ENCODE measurements at regions not wholly inside any gene's neighbourhood (a gene's known extent, or its start where the extent isn't known, plus 50 kb on each side); places are given as distances from the start of the nearest gene placed in this dataset.
"Not testable (repeated sequence)": the region's sequence is repeated elsewhere in the genome, so short reads cannot be mapped to it uniquely, and the experiment has no call there.

DNA sequence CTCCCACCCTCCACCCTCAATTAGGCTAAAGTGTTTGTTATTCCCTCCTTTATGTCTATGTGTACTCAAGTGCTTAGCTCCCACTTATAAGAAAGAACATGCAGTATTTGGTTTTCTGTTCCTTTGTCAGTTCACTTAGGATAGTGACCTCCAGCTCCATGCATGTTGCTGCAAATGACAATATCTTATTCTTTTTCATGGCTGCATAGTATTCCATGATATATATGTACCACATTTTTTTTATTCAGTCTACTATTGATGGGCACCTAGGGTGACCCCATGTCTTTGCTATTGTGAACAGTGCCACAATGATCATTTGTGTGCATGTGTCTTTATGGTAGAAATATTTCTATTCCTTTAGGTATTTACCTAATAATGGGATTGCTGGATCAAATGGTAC, 114.3 kb downstream of the DLEU7 start:
- no peak for DNase-seq

DNA sequence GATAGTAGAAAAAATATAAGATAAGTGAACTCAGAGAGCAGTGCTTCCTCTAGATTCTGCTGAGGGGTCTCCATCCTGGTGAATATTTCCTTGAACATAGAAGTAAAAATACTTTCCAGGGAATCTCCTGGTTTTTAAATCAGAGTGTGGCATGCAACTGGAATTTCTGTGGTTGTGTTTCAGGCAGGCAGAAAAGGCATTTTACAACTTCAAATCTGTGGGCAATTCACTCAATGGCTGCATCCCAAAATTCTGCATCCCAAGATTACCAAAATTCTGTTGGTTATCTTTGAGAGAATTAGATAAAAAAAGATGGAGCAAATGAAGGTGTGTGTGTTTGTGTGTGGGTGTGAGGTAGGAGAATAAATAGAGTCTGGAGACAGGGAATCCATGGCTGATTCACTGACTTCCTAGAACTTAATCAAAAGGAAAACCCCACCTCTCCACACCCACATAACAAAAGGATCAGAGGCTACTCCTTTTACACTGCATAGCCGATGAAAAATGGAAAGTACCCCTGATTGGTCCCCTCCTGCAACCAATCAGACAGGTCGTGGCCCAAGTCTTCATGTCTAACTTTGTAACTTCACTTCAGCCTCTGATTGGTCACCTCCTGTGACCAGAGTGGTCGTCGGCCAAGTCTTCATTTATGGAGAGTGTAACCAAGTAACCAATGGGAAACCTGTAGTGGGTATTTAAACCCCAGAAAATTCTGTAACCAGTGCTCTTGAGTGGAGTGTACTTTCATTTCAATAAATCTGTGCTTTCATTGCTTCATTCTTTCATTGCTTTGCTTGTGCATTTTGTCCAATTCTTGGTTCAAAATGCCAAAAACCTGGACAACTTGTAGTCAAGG, 112.8 kb downstream of the DLEU7 start:
- DNase-seq = no peak

DNA sequence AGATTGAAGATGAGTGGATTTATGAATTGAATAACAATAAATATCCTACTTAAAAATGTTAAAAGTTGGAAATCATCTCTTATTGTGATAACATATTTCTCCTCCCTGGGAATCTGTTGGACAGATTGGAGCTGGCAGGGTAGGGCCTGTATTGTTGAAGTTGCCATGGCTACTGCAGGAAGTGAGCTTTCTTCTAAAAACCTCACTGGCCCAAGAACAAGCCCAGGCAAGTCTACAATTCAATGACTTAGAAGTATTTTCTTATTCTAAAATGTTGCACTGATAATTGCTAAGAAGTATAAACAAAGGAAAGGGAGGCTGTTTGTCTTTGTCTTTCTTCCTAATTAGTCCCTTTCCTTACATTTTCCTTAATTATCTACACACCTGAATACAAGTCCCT, 112.1 kb downstream of the DLEU7 start:
- DNase-seq = no peak

DNA sequence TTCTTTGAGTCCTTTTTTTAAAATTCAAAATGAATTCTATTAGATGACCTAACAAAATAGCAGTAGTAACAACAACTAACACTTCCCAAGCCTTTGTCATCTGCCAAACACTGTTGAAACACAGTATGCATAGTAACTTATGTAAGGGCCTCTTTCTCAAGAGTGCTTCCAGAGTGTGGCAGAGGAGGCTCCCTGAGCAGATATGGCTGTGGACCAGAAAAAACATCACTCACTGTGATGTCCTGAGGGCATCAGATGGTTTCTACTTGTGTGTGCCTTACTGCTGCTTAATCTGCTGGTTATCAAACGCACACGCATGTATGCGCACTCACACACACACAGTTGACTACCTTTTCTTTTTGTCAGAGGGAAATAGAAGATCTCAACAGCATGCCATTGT, 110.8 kb downstream of the DLEU7 start:
- DNase-seq = no peak

DNA sequence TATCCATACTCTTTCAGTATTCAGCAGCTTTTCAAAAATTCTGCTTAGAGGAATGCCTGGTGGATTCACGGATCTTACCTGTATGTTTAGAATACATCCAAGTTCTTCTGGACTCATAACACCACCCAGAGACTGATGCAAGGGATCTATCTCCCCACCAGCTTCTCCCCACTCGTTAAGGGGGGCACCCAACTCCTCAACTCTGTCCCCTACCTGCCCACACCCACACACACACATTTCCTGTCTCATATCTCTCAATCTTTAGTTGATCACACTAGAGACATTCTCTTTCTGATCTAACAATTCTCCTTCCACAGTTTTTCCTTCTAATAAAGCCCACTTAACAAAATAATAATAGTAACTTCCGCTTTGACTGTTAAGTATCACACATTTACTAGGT, 110.1 kb downstream of the DLEU7 start:
- no peak for DNase-seq

DNA sequence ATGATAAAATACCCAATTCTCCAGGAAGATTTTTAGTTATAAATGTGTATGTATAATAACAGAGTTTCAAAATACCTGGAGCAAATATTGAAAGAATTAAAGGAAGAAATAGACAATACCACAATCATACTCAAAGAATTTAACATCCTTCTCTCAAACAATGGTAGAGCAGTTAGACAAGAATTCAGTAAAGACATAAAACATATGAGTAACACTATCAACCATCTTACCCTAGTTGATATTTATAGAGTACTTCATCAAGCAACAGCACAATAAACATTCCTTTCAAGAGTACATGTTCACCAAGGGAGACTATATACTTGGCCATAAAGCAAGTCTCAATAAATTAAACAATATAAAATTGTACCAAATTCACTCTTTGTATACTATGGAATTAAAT, 108.4 kb downstream of the DLEU7 start:
- DNase-seq = no peak

DNA sequence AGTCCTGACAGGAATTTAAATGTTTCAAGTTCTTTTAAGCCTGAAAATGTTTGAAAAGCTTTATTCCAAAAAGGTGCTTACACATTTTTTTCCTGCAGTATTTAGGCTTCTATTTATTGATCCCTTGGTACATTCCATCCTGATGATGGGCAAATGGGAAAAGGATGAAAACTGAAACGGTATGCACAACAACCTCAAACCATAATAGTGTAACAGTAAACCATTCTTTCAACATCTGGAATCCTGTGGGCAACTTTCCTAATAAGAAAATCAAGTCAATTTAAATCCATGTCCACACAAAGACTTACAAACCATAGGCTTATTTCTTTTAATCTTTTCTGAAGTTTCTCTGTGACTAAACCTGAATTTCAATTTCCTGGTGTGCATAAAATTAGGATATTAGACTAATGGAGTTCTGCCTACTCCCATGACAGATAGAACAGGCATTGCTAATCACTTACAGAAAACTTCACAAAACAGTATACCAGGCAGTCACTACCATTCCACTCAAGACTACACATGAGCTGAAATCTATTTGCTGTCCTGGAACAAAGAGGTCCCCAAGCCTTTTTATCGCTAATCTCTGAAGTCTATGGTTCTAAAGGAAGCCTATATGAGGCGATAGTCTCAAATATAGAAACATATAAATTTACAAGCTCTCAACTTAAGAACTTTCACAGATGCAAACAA, 103.3 kb downstream of the DLEU7 start:
- no peak for DNase-seq

DNA sequence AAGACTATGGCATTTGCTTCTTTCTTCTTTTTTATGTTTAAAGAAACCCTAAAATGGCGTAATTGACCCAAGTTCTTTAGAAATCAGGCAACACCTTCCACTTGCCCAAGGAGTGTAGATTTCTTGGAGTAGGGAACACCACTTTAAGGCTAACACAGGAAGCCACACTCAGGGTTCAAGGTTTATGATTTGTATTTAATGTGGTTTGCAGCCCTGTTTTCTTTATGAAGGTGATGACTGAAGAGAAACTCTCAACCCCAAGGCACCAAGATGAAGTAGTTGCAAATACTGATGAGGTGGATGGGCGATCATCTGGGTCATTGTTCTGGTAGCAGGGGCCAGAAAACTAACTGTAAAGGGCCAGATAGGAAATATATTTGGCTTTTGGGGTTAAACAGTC, 101.1 kb downstream of the DLEU7 start:
- no peak for DNase-seq

DNA sequence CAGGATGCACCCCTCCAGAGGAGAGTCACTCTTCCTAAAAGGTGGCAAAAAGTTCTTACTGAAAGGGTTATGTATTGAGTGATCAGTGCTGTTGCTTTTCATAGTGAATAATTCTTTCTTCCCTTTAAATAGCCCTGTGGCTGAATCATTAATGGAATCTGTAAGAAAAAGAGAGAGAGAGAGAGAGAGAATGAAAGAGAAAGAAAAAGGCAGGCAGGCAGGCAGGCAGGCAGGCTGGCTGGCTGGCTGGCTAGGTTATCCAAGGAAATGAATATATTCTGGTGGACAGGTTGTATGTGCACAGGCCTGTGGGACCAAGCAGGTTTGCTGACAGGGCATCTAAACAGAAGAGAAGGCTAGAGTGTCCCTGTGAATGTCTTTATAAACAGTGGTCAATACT, 100.5 kb downstream of the DLEU7 start:
- DNase-seq = no peak

DNA sequence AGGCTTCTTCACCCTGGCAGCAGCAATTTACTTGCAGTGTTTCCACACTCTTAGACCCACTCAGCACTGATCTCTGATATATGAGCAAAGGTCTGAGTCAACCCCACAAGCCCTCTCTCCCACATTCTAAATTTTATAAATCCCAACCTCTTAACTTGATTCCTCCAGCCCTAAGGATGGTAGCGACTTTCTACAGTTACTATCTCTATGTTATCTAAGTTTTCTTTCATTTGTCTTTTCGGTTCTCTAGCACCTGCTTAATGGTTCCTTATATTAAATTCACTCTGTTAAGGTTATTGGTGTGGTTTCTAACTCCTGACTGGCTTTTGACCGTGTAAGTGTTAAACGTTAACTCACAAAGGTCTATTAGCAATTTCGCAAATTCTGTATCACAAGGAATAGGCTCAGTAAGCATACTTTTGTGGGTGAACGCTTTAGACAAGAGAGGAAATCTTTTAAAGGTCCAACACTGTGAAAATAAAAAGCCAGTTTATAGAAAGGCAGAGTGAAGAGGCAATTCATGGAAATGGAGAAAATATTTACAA, 99.3 kb downstream of the DLEU7 start:
- DNase-seq = no peak

DNA sequence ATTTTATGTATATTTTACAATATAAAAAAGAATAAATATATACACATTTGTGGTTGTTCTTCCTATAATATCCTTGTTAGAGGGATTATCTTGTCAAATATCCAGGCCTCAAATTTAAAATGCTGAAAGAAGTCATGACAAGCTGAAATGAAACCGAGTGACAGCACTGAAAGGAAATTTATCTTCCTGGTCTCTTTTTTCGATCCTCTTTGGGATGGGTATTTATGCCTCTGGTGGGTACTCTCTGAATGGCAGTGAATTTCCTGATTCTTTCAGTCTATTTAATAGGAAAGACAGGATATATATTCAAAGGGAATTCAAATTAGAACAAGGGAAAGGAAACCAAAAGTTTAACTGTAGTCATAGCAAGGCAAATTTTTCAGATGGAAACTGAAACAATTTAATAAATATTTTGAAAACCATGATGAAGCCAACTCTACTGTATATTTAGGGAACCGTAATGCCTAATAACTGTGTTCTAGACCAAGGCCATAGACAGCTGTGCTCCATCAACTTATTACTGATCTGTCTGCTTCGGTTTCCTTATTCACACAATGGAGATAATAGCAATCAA, 97.9 kb downstream of the DLEU7 start:
- no peak for DNase-seq

DNA sequence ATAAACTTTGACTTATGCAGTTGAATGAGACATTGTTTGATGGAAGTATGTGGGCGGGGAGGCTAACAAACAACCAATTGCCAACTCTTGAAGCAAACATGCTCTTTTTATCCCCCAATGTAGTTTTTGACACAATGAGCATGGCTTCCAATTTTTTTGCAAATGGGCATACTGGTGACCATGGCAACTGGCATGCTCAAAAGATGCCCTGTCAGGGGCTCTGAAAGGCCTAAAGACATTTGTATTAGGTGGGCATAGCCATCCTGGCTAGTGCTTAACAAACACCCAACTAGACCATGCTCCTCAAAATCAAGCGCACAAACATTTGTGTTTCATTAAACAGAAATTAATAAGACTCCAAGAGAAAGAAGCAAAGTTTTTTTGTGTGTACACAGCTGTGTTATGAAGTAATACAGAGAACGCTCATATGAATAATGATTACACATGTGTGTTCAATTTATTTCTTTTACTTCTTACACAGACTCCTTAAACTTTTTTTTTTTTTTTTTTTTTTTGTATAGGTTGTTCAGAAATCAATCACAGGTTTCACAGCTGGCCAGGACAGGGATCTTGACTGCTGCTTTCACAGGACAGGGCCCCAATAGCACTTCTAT, 95.6 kb downstream of the DLEU7 start:
- DNase-seq = no peak

DNA sequence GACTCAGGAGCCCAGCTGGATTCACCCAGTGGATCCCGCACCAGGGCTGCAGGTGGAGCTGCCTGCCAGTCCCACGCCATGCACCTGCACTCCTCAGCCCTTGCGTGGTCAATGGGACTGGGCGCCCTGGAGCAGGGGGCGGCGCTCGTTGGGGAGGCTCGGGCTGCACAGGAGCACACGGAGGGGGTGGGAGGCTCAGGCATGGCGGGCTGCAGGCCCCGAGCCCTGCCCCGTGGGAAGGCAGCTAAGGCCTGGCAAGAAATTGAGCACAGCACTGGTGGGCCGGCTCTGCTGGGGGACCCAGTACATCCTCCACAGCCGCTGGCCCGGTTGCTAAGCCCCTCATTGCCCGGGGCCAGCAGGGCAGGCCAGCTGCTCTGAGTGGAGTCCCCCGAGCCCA, 90.3 kb downstream of the DLEU7 start:
- DNase-seq = not testable (repeated sequence)

DNA sequence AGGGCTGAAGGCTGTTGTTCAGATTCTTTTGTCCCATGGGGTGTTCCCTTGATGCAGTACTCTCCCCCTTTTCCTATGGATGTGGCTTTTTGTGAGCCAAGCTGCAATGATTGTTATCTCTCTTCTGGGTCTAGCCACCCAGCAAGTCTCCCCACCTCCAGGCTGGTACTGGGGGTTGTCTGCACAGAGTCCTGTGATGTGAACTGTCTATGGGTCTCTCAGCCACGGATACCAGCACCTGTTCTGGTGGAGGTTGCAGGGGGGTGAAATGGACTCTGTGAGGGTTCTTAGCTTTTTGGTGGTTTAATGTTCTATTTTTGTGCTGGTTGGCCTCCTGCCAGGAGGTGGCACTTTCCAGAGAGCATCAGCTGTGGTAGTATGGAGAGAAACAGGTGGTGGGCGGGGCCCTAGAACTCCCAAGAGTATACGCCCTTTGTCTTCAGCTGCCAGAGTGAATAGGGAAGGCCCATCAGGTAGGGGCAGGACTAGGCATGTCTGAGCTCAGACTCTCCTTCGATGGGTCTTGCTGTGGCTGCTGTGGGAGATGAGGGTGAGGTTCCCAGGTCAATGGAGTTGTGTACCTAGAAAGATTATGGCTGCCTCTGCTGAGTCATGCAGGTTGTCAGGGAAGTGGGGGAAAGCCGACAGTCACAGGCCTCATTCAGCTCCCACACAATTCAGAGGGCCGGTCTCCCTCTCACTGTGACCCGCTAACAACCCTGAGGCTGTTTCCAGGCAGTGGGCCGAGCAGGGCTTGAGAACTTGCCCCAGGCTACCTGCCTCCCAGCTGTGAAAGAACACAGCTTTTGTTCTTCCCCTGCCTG, 87.4 kb downstream of the DLEU7 start:
- DNase-seq = not testable (repeated sequence)

DNA sequence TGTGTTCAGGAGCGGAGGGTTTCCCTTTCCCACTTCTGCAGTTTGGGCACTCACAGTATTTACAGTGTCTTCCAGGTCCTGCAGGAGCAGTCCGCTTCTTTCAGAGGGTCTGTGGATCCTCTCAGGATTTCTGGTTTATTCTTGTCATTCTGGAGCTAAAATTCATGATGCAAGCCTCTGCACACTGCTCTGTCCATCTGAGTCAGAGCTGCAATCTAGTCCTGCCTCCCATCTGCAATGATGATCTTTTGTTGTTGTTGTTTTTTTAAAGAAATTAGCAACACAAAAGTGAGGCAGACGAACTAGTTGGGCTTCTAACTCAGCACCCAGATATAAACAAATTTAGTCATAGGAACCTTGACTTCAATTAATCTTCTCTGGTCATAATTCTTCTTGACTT, 86.5 kb downstream of the DLEU7 start:
- no peak for DNase-seq

DNA sequence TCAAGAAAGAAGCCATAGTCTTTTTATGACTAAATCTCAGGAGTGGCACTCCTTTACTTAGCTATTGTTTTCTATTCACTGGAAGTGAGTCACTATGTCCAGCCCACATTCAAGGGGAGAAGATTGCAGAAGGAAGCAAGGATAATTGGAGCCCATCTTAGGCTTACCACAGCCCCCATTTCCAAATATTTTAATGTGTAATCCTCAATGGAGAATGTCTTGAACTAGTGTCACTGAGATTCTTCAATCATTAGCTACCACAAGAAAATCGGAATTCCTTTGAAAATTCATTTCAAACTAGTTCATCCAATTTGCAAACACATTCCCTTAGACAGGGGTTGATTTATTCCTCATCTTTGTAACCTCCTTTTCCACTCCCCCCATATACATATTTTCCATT, 84.7 kb downstream of the DLEU7 start:
- DNase-seq = no peak

DNA sequence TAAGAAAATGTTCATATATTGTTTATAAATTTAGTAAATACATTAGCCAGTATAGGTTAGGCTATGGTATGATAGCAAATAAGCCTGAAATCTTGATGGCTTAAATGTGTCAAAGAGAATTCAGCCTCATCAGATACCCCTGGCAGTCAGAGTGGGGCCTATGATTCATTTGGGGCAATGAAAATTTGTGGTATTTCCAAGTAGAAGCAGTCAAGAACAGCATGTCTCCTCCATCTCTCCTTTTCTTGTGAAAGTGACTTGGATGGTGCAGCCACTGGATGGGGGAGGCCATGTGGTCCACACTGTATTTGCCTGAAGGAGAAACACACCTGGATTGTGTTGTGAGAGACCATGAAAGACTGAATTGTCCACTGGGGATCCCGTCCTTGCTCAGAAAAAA, 82.7 kb downstream of the DLEU7 start:
- no peak for DNase-seq

DNA sequence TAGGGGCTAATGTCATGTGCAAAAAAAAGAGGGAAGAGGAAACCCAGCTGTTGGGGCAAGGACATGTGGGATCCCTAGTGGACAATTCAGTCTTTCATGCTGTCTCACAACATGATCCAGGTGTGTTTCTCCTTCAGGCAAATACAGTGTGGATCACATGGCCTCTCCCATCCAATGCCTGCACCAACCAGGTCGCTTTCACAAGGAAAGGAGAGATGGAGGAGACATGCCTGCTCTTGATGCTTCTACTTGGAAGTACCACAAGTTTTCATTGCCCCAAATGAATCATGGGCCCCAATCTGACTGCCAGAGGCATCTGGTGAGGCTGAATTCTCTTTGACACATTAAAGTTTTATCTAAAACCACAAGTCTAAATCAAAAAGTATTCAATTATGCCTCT, 82.1 kb downstream of the DLEU7 start:
- no peak for DNase-seq

DNA sequence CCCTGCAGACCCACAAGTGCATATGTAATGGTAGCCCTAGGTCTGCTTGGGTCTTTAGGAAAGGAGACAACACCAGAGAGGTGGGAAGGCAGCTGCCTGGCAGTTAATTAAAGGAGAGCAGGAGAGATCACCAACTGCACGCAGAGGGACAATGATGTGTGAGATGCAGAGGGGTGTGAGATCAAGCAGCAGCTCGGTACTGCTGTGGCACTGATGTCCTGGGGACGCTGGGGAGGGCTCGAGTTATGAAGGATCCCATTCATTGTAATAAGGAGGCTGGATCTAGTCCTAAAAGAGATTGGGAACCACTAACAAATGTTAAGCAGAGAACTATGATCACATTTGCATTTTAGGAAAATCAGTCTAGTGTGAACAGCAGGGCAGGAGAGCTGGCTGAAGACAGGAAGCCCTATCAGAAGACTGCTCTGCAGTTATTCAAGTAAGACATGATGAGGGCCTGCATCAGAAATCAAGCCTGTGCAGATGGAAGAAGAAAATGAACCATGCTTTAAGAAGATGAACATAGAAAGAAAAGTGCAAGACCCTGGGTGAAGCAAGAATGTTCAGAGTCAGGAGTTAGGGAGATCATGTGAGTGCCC, 80.4 kb downstream of the DLEU7 start:
- no peak for DNase-seq

DNA sequence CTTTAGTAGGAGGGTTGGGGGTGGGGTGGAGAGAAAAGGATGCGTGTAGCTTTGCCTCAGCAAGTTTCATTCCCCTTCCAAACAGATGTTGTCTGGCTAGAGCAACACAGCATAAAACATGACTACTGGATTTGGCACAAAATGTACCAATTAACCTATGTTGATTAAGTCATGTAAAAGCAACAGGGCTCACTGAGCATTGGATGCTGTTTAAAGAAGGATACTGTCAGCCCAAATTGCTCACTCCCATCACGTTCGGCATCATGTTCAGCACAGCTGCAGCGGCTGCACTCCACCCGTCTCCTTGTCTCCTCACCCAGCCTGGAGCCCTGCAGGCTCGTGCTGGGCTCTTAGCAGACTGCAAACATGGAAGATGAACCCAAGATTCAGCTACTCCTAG, 77.5 kb downstream of the DLEU7 start:
- DNase-seq = no peak

DNA sequence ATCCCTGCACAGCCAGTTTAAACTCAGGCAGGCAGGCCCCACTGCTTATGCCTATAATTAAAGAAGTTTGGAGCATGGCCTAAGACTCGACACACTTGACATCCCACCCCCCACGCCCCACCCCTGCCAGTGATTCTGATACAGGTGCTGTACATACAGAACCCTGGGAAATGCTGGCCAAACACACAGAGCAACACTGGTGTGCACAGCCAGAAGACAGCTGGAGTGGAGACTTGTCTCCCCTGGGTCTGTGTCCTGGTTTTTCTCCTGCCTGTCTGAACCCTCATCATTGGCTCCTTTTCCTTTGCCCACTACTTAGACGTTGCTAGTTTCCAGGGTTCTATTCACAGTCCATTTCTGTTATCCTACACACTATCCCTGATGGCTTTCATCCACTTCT, 76.8 kb downstream of the DLEU7 start:
- no peak for DNase-seq

DNA sequence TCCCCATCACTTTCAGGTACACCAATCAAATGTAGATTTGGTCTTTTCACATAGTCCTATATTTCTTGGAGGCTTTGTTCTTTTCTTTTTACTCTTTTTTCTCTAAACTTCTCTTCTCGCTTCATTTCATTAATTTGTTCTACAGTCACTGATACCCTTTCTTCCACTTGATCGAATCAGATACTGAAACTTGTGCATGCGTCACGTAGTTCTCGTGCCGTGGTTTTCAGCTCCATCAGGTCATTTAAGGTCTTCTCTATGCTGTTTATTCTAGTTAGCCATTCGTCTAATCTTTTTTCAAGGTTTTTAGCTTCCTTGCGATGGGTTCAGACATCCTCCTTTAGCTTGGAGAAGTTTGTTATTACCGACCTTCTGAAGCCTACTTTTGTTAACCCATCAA, 70.6 kb downstream of the DLEU7 start:
- DNase-seq = not testable (repeated sequence)
